ENCODE measurements at regions not wholly inside any gene's neighbourhood (a gene's known extent, or its start where the extent isn't known, plus 50 kb on each side); places are given as distances from the start of the nearest gene placed in this dataset.

DNA sequence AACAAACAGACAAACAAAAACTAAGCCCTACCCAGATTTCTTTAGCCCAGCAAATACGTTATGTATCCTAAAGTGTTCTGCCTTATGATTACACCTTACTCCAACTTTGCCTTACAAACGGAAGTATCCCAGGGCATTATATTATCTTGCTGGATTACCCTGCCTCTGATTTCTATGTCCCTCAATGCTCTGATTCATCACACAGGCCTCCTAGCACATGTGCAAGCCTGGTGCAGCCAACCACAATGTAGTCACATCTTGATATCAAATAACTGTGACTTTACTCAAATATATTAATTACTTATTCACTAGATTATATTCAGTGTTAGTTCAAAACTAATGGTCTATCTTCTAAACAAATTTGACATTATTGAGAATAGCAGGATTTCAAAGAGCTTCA is 598.6 kb downstream of the TBC1D32 start:
- Histone ChIP-seq H3K4me1 (ENCODE audit: control insufficient read depth, low read depth, low read length) (no peaks in the 10 kb centered on the region), H3K27ac (ENCODE audit: low read length) (no peak overlapping the region), H3K36me3 (ENCODE audit: control insufficient read depth, low read depth, low read length) (no peaks in the 10 kb centered on the region), H3K27me3 (ENCODE audit: control insufficient read depth, insufficient read depth, low read length) (no peaks in the 10 kb centered on the region), H3K9me3 (ENCODE audit: control insufficient read depth, low read depth, low read length) (peaks cover 2% of the 10 kb centered on the region), H3K4me3 (ENCODE audit: low read length) (no peak overlapping the region), H3K9ac (ENCODE audit: low read length) (no peak overlapping the region)

DNA sequence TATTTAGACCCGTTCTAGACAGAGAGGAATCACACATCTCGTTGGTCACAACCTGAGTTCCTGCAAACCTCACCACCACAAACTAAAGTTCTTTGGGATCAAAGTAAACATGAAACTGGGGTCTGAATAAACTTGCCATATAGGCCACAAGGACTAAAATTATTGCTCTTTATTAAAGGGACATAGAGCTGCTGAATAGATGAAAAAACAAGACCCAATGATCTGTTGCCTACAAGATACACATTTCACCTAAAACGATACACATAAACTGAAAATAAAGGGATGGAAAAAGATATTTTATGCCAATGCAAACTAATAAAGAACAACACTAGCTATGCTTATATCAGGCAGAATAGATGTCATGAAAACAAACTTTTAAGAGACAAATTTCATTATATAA is 623.0 kb downstream of the TBC1D32 start:
- Histone ChIP-seq H3K9me3 (ENCODE audit: control insufficient read depth, low read depth, low read length) (no peaks in the 10 kb centered on the region), H3K9ac (ENCODE audit: low read length) (no peak overlapping the region), H3K36me3 (ENCODE audit: control insufficient read depth, low read depth, low read length) (no peaks in the 10 kb centered on the region), H3K27me3 (ENCODE audit: control insufficient read depth, insufficient read depth, low read length) (no peaks in the 10 kb centered on the region), H3K4me1 (ENCODE audit: control insufficient read depth, low read depth, low read length) (no peaks in the 10 kb centered on the region), H3K4me3 (ENCODE audit: low read length) (no peak overlapping the region), H3K27ac (ENCODE audit: low read length) (no peak overlapping the region)

DNA sequence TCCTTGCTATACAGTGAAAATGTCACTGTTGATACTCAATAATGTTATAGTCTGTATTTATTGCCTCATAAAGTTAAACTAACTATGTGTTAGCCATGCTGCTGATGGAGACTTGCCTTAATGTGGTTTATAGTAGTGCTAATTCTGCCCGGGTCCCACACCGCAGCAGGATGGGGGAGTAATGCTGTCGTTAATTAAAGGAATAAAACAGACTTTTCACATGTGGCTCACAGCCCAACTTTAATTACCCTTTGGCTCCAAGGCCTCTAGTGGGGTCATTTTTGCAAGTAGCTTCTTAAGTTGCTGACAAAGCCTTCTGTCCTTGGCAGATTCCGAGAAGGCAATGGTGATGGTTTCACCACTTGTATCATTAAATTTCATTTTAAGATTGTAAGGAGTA is 634.3 kb downstream of the TBC1D32 start:
- Histone ChIP-seq H3K9ac (ENCODE audit: low read length) (no peak overlapping the region), H3K27ac (ENCODE audit: low read length) (no peak overlapping the region), H3K27me3 (ENCODE audit: control insufficient read depth, insufficient read depth, low read length) (no peaks in the 10 kb centered on the region), H3K36me3 (ENCODE audit: control insufficient read depth, low read depth, low read length) (no peaks in the 10 kb centered on the region), H3K4me1 (ENCODE audit: control insufficient read depth, low read depth, low read length) (no peaks in the 10 kb centered on the region), H3K4me3 (ENCODE audit: low read length) (no peak overlapping the region), H3K9me3 (ENCODE audit: control insufficient read depth, low read depth, low read length) (no peaks in the 10 kb centered on the region)

DNA sequence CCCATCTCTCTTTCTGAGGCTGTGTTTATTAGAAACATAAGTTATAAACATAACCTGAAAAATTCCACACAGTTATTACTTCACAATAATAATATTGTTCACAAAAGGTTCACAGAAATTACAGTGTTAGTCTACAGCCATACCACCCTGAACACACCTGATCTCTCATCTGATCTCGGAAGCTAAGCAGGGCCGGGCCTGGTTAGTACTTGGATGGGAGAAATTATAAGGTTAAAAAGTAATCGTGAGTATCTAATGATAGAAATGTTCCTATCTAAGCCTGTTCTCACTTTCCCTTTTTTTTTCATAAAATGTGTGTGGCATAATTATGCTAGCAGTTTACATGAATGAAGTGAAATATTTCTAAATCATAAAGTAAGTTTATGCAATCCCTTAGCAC is 647.8 kb downstream of the TBC1D32 start:
- H3K27me3 ChIP-seq (ENCODE audit: control insufficient read depth, insufficient read depth, low read length): no peaks in the 10 kb centered on the region
- no peak overlapping the region for H3K9ac ChIP-seq (ENCODE audit: low read length)
- H3K36me3 ChIP-seq (ENCODE audit: control insufficient read depth, low read depth, low read length): no peaks in the 10 kb centered on the region
- H3K4me3 ChIP-seq (ENCODE audit: low read length): no peak overlapping the region
- no peak overlapping the region for H3K27ac ChIP-seq (ENCODE audit: low read length)
- H3K9me3 ChIP-seq (ENCODE audit: control insufficient read depth, low read depth, low read length): no peaks in the 10 kb centered on the region
- H3K4me1 ChIP-seq (ENCODE audit: control insufficient read depth, low read depth, low read length): no peaks in the 10 kb centered on the region

DNA sequence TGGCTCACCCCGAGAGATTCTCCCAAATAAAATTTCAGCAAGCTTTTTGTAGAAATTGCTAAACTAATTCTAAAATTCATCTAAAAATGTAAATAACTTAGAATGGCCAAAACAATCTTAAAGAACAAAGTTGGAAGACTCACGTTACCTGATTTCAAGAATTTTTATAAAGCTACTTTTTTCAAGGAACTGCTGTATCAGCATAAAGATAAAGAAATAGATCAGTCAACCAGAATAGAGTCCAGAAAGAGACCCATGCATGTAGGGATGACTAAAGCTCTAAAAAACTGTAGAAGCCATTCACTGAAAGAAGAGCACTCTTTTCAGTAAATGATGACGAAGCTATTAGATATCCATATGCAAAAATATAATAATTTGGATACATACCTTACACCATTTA is 652.1 kb downstream of the TBC1D32 start:
- no peaks in the 10 kb centered on the region for H3K27me3 ChIP-seq (ENCODE audit: control insufficient read depth, insufficient read depth, low read length)
- H3K36me3 ChIP-seq (ENCODE audit: control insufficient read depth, low read depth, low read length): no peaks in the 10 kb centered on the region
- H3K9ac ChIP-seq (ENCODE audit: low read length): no peak overlapping the region

DNA sequence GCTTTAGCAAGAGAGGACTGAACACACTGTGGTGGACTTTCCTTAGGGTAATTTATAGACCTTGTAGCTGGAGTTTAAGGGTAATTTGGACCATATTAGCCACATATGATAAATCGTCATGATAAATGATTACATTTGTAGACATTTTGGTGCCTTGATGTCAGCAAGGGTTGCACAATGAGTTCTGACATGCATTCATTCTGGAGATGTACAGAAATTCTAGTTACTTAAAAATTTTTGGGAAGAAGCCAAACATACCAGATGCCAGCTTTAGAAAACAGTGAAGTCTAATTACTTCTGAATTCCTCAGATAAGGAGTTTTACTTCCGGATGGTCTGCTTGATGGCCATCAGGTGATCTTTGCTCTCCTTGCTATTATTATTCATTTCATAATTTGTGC is 653.1 kb downstream of the TBC1D32 start:
- Histone ChIP-seq H3K9me3 (ENCODE audit: control insufficient read depth, low read depth, low read length) (no peaks in the 10 kb centered on the region), H3K9ac (ENCODE audit: low read length) (no peak overlapping the region), H3K27ac (ENCODE audit: low read length) (no peak overlapping the region), H3K27me3 (ENCODE audit: control insufficient read depth, insufficient read depth, low read length) (no peaks in the 10 kb centered on the region), H3K36me3 (ENCODE audit: control insufficient read depth, low read depth, low read length) (no peaks in the 10 kb centered on the region), H3K4me1 (ENCODE audit: control insufficient read depth, low read depth, low read length) (no peaks in the 10 kb centered on the region), H3K4me3 (ENCODE audit: low read length) (no peak overlapping the region)

More for the DNA sequence above, 652.1 kb downstream of the TBC1D32 start:
- Histone ChIP-seq H3K4me1 (ENCODE audit: control insufficient read depth, low read depth, low read length) (no peaks in the 10 kb centered on the region), H3K27ac (ENCODE audit: low read length) (no peak overlapping the region), H3K4me3 (ENCODE audit: low read length) (no peak overlapping the region), H3K9me3 (ENCODE audit: control insufficient read depth, low read depth, low read length) (no peaks in the 10 kb centered on the region)

GRCh38 chr6:120675886-120676285 is 658.4 kb downstream of the TBC1D32 start:
- Histone ChIP-seq H3K27me3 (ENCODE audit: control insufficient read depth, insufficient read depth, low read length) (no peaks in the 10 kb centered on the region), H3K9ac (ENCODE audit: low read length) (no peak overlapping the region), H3K27ac (ENCODE audit: low read length) (no peak overlapping the region), H3K4me3 (ENCODE audit: low read length) (no peak overlapping the region), H3K9me3 (ENCODE audit: control insufficient read depth, low read depth, low read length) (no peaks in the 10 kb centered on the region), H3K4me1 (ENCODE audit: control insufficient read depth, low read depth, low read length) (no peaks in the 10 kb centered on the region), H3K36me3 (ENCODE audit: control insufficient read depth, low read depth, low read length) (no peaks in the 10 kb centered on the region)

- no peaks in the 10 kb centered on the region for H3K27me3 ChIP-seq (ENCODE audit: control insufficient read depth, insufficient read depth, low read length)
- no peaks in the 10 kb centered on the region for H3K36me3 ChIP-seq (ENCODE audit: control insufficient read depth, low read depth, low read length)
- H3K9ac ChIP-seq (ENCODE audit: low read length): no peak overlapping the region
- no peak overlapping the region for H3K27ac ChIP-seq (ENCODE audit: low read length)
- no peak overlapping the region for H3K4me3 ChIP-seq (ENCODE audit: low read length)
- no peaks in the 10 kb centered on the region for H3K4me1 ChIP-seq (ENCODE audit: control insufficient read depth, low read depth, low read length)
- no peaks in the 10 kb centered on the region for H3K9me3 ChIP-seq (ENCODE audit: control insufficient read depth, low read depth, low read length)
These were observed 662.8 kb downstream of the TBC1D32 start for GRCh38 chr6:120671519-120671918.

DNA sequence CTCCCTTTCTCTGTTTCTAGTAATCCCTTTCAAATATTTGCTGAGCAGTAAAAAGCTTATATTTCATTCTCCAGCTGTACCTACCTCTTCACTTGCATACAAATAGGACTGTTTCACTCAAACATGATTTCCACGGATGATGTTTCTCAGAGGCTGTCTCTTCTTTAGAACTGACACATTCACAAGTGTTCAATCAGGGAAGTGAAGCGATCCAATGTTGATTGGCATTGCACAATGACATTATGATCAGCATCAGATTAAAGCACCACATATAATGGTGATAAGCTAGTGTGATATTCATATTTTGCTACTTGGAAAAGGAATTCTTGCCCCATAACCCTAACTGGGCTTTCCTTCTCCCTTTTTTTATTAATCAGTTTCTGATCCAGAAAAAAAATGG is 681.8 kb downstream of the TBC1D32 start:
- Histone ChIP-seq H3K27me3 (ENCODE audit: control insufficient read depth, insufficient read depth, low read length) (no peaks in the 10 kb centered on the region), H3K4me1 (ENCODE audit: control insufficient read depth, low read depth, low read length) (no peaks in the 10 kb centered on the region), H3K36me3 (ENCODE audit: control insufficient read depth, low read depth, low read length) (no peaks in the 10 kb centered on the region), H3K9me3 (ENCODE audit: control insufficient read depth, low read depth, low read length) (no peaks in the 10 kb centered on the region), H3K4me3 (ENCODE audit: low read length) (no peak overlapping the region), H3K9ac (ENCODE audit: low read length) (no peak overlapping the region), H3K27ac (ENCODE audit: low read length) (no peak overlapping the region)

DNA sequence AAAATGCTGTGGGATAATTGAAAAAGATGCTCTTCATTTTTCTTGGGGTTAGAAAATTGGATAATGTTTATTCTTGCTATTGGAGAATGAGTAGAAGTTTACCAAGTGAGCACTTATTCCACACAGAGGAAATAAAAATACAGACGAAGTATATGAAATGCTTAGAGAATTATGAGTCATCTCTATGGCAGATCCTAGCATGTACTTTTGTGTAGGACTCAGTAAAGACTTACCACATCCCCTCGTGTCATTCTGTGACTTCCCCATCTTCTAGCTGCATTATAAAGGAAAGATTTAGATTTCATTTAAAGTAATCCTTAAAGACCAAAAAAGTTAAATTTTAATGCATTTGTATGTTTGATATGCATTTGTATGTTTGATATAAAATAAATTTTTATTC is 685.6 kb downstream of the TBC1D32 start:
- H3K9me3 ChIP-seq (ENCODE audit: control insufficient read depth, low read depth, low read length): no peaks in the 10 kb centered on the region
- no peak overlapping the region for H3K4me3 ChIP-seq (ENCODE audit: low read length)
- H3K36me3 ChIP-seq (ENCODE audit: control insufficient read depth, low read depth, low read length): no peaks in the 10 kb centered on the region
- no peaks in the 10 kb centered on the region for H3K4me1 ChIP-seq (ENCODE audit: control insufficient read depth, low read depth, low read length)
- no peaks in the 10 kb centered on the region for H3K27me3 ChIP-seq (ENCODE audit: control insufficient read depth, insufficient read depth, low read length)
- no peak overlapping the region for H3K9ac ChIP-seq (ENCODE audit: low read length)
- H3K27ac ChIP-seq (ENCODE audit: low read length): no peak overlapping the region

DNA sequence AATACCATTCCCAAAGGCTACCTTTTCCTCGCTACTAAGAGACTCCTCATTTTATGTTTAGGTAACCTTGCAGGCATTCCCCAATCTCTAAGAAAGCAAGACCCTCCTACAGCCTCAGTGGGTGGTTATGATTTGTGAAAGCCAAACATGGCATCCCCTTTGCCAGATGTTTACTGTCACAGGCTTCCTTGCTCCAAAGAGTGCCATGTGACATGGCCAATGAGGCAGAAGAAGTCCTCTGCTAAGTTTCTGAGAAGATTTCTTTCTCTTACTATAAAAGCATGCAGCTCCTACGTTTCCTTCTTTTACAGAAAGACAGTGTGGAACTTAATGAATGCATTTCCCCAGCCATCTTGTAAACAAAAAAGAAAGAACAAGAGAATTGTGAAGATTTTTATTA is 688.2 kb downstream of the TBC1D32 start:
- Histone ChIP-seq H3K4me1 (ENCODE audit: control insufficient read depth, low read depth, low read length) (no peaks in the 10 kb centered on the region), H3K9ac (ENCODE audit: low read length) (no peak overlapping the region), H3K36me3 (ENCODE audit: control insufficient read depth, low read depth, low read length) (no peaks in the 10 kb centered on the region), H3K27ac (ENCODE audit: low read length) (no peak overlapping the region), H3K9me3 (ENCODE audit: control insufficient read depth, low read depth, low read length) (no peaks in the 10 kb centered on the region), H3K4me3 (ENCODE audit: low read length) (no peak overlapping the region), H3K27me3 (ENCODE audit: control insufficient read depth, insufficient read depth, low read length) (no peaks in the 10 kb centered on the region)

DNA sequence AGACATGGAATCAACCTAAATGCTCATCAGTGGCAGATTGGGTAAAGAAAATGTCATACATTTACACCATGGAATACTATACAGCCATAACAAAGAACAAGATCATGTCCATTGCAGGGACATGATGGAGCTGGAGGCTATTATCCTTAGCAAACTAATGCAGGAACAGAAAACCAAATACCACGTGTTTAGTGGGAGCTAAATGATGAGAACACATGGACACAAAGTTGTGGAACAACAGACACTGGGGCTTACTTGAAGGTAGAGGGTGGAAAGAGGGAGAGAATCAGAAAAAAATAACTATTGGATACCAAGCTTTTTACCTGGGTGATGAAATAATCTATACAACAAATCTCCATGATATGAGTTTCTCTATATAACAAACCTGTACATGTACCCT is 701.3 kb downstream of the TBC1D32 start:
- H3K27ac ChIP-seq (ENCODE audit: low read length): no peak overlapping the region
- H3K4me1 ChIP-seq (ENCODE audit: control insufficient read depth, low read depth, low read length): no peaks in the 10 kb centered on the region
- H3K9me3 ChIP-seq (ENCODE audit: control insufficient read depth, low read depth, low read length): no peaks in the 10 kb centered on the region
- no peak overlapping the region for H3K9ac ChIP-seq (ENCODE audit: low read length)
- no peak overlapping the region for H3K4me3 ChIP-seq (ENCODE audit: low read length)
- no peaks in the 10 kb centered on the region for H3K36me3 ChIP-seq (ENCODE audit: control insufficient read depth, low read depth, low read length)
- H3K27me3 ChIP-seq (ENCODE audit: control insufficient read depth, insufficient read depth, low read length): no peaks in the 10 kb centered on the region
